ENCODE measurements at regions not wholly inside any gene's neighbourhood (a gene's known extent, or its start where the extent isn't known, plus 50 kb on each side); places are given as distances from the start of the nearest gene placed in this dataset.

GRCh38 chr3:30069056-30069455 lies 537.3 kb upstream of the TGFBR2 start:
- no peaks in the 10 kb centered on the region for H3K36me3 ChIP-seq (ENCODE audit: control insufficient read depth, insufficient read depth, low read length)
- H3K23ac ChIP-seq (ENCODE audit: low read depth, low read length) = no peak overlapping the region
- dilution Hi-C loops (cut with HindIII; ENCODE audit: low sequenced_read_pairs, unreplicated experiment) = no loop called here
- ChIA-PET CTCF (interaction anchor here (1.3 kb wide), 1 partner anchor 12 kb away, joined by 3 read pairs; no protein-coding TSS in a partner anchor), POLR2A (ENCODE audit: unreplicated experiment) (no interaction called here)
- H2BK5ac ChIP-seq (ENCODE audit: low read depth, low read length, poor library complexity, severe bottlenecking) = no peak overlapping the region
- H2BK15ac ChIP-seq (ENCODE audit: low read depth, low read length) = no peak overlapping the region
- no CpG with 5 or more reads among the region's 2 CpGs for WGBS, 2 experiments (ENCODE audit: extremely low coverage in 2 of 2, insufficient read length in 1 of 2)
- no peak overlapping the region for H2AFZ ChIP-seq (replicated peaks; ENCODE audit: low read length, poor library complexity)
- ATAC-seq (ENCODE audit: low read depth) (no peak), DNase-seq (no peak)
- H3K4me2 ChIP-seq (ENCODE audit: low read depth, low read length) = no peak overlapping the region
- in situ Hi-C loops (cut with MboI; ENCODE audit: low sequenced_read_pairs) = no loop called here
- no peak overlapping the region for H2BK20ac ChIP-seq (ENCODE audit: low read depth, low read length)
- BruUV-seq (replicated peaks) = no TSS peak
- no peak overlapping the region for H3K9ac ChIP-seq (ENCODE audit: low read depth, low read length)
- H3K4me3 ChIP-seq (ENCODE audit: insufficient read depth, low read depth, low read length) = no peak overlapping the region
- no peaks in the 10 kb centered on the region for H3K4me1 ChIP-seq (ENCODE audit: control insufficient read depth, insufficient read depth, low read length)
- H3K9me3 ChIP-seq (ENCODE audit: control insufficient read depth, insufficient read depth, low read length) = no peaks in the 10 kb centered on the region
- H3K27ac ChIP-seq (ENCODE audit: insufficient read depth, low read length) = no peak overlapping the region
- H3K9me1 ChIP-seq (ENCODE audit: insufficient read depth, low read length) = no peaks in the 10 kb centered on the region
- H2BK120ac ChIP-seq (ENCODE audit: low read depth, low read length) = no peak overlapping the region
- H4K20me1 ChIP-seq (ENCODE audit: insufficient read depth, low read length) = no peaks in the 10 kb centered on the region
- no peak overlapping the region for H3K56ac ChIP-seq (ENCODE audit: extremely low read depth, insufficient read depth, low read length)
- H3K14ac ChIP-seq (replicated peaks; ENCODE audit: low read depth, low read length) = no peak overlapping the region
- H4K5ac ChIP-seq (ENCODE audit: low read depth, low read length) = no peak overlapping the region
- no peak for TF ChIP-seq MAZ (IDR thresholded peaks at IDR 0.05; ENCODE audit: borderline replicate concordance, low read depth, low read length)
- no peak for TF ChIP-seq SMC3 (IDR thresholded peaks at IDR 0.05; ENCODE audit: low read depth, low read length)
- TF ChIP-seq RFX5 (IDR thresholded peaks at IDR 0.05; ENCODE audit: low read depth, low read length) = no peak
- no peak for TF ChIP-seq USF2 (IDR thresholded peaks at IDR 0.05; ENCODE audit: low read depth, low read length)
- no peak for TF ChIP-seq CHD1 (IDR thresholded peaks at IDR 0.05; ENCODE audit: low read depth, low read length)
- no peak for TF ChIP-seq MAFK (IDR thresholded peaks at IDR 0.05; ENCODE audit: low read depth, low read length)
- TF ChIP-seq RAD21 (IDR thresholded peaks at IDR 0.05; ENCODE audit: low read length) = no peak
- TF ChIP-seq MXI1 (IDR thresholded peaks at IDR 0.05; ENCODE audit: borderline replicate concordance, low read depth, low read length) = no peak
- TF ChIP-seq BHLHE40 (IDR thresholded peaks at IDR 0.05; ENCODE audit: low read depth, low read length) = no peak
- TF ChIP-seq RCOR1 (IDR thresholded peaks at IDR 0.05; ENCODE audit: insufficient replicate concordance, low read length) = no peak
- TF ChIP-seq ELK1 (IDR thresholded peaks at IDR 0.05; ENCODE audit: borderline replicate concordance, low read depth, low read length) = no peak
- no peak for TF ChIP-seq POLR2A (IDR thresholded peaks at IDR 0.05; ENCODE audit: low read depth, low read length)
- no peak for TF ChIP-seq CEBPB (IDR thresholded peaks at IDR 0.05; ENCODE audit: low read depth, low read length)
- no peak for TF ChIP-seq CTCF (conservative IDR thresholded peaks at IDR 0.05; ENCODE audit: low read depth, low read length)
- TF ChIP-seq FOS (IDR thresholded peaks at IDR 0.05; ENCODE audit: low read depth, low read length) = no peak
- no peak for TF ChIP-seq NFE2L2 (IDR thresholded peaks at IDR 0.05; ENCODE audit: low read depth, low read length)
- no peaks in the 10 kb centered on the region for H3K79me1 ChIP-seq (ENCODE audit: low read depth in 1 of 2, low read length in 2 of 2)
- H3K4ac ChIP-seq (ENCODE audit: low read depth, low read length) = no peak overlapping the region
- peaks cover 5% of the 10 kb centered on the region; the same call in 1 of the 2 replicates for H3K27me3 ChIP-seq (ENCODE audit: control insufficient read depth, insufficient read depth, low read length)
- H2AK5ac ChIP-seq (ENCODE audit: low read depth, low read length) = no peak overlapping the region
- no peak overlapping the region for H3K18ac ChIP-seq (ENCODE audit: low read depth, low read length)
- intact Hi-C loops (cut with micrococcal nuclease) = no loop called here
- H2AK9ac ChIP-seq (replicated peaks; ENCODE audit: low read depth, low read length, poor library complexity) = no peak overlapping the region
- no peak overlapping the region for H4K8ac ChIP-seq (ENCODE audit: low read depth in 2 of 2, low read length in 2 of 2)
- no peak overlapping the region for H4K91ac ChIP-seq (ENCODE audit: insufficient read depth, low read depth, low read length)

All from IMR-90 (cell line).